Progenitor cell of endocrine pancreas (in vitro differentiated cells): ENCODE measurements at regions not wholly inside any gene's neighbourhood (a gene's known extent, or its start where the extent isn't known, plus 50 kb on each side); places are given as distances from the start of the nearest gene placed in this dataset.

Experiments
- DNase-seq: peaks from one replicate; pipeline ENCODE4 v3.0.0; 2021; ENCODE audit warnings: low spot score; ENCODE audit not compliant: unreplicated experiment
- H3K27ac Mint-ChIP-seq: 2 replicates; pipeline ENCODE4 v1.8.0; 2021; ENCODE audit warnings: mild to moderate bottlenecking, moderate library complexity, mixed read lengths
- H3K27me3 Mint-ChIP-seq: 2 replicates; pipeline ENCODE4 v1.8.0; 2021; ENCODE audit warnings: mixed read lengths
- H3K36me3 Mint-ChIP-seq: 2 replicates; pipeline ENCODE4 v1.8.0; 2022; ENCODE audit warnings: mixed read lengths; ENCODE audit not compliant: insufficient read depth
- H3K4me1 Mint-ChIP-seq: 2 replicates; pipeline ENCODE4 v1.8.0; 2021; ENCODE audit warnings: low read depth, mixed read lengths
- H3K4me3 Mint-ChIP-seq: 2 replicates; pipeline ENCODE4 v1.8.0; 2021; ENCODE audit warnings: low read depth, mild to moderate bottlenecking, moderate library complexity, mixed read lengths
- H3K9me3 Mint-ChIP-seq: 2 replicates; pipeline ENCODE4 v1.8.0; 2021; ENCODE audit warnings: low read depth, mixed read lengths
- TF ChIP-seq, protein P1 (sequence below): fragments of 200-600 bp; sonication (generic); IDR thresholded peaks from one replicate; pipeline ENCODE4 v1.5.0; 2021; ENCODE audit warnings: antibody characterized with exemption, mild to moderate bottlenecking; ENCODE audit not compliant: unreplicated experiment

DNA sequence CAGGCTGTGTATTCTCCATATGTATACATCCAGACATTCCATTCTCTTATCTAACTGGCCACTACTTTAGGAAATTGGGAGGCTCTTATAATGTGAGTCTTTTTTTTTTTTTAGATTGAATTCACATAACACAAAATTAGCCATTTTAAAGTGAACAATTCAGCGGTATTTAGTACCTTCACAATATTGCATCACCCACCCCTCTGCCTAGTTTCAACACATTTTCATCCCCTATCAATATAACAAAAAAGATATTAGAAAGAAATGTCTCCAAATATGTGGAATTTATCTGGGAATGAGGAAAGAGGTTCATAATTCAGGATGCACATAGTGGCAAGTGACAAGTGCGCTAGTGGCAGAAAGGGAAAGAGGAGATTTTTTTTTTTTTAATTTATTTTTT, 228.5 kb downstream of the ICE1 start:
- H3K27me3 Mint-ChIP-seq = no peaks in the 10 kb centered on the region
- H3K36me3 Mint-ChIP-seq = no peaks in the 10 kb centered on the region
- H3K4me1 Mint-ChIP-seq = no peaks in the 10 kb centered on the region
- H3K27ac Mint-ChIP-seq = no peak overlapping the region
- no peaks in the 10 kb centered on the region for H3K9me3 Mint-ChIP-seq
- no peak overlapping the region for H3K4me3 Mint-ChIP-seq
- TF ChIP-seq, protein P1, sequence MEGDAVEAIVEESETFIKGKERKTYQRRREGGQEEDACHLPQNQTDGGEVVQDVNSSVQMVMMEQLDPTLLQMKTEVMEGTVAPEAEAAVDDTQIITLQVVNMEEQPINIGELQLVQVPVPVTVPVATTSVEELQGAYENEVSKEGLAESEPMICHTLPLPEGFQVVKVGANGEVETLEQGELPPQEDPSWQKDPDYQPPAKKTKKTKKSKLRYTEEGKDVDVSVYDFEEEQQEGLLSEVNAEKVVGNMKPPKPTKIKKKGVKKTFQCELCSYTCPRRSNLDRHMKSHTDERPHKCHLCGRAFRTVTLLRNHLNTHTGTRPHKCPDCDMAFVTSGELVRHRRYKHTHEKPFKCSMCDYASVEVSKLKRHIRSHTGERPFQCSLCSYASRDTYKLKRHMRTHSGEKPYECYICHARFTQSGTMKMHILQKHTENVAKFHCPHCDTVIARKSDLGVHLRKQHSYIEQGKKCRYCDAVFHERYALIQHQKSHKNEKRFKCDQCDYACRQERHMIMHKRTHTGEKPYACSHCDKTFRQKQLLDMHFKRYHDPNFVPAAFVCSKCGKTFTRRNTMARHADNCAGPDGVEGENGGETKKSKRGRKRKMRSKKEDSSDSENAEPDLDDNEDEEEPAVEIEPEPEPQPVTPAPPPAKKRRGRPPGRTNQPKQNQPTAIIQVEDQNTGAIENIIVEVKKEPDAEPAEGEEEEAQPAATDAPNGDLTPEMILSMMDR = no peak
- DNase-seq = no peak

DNA sequence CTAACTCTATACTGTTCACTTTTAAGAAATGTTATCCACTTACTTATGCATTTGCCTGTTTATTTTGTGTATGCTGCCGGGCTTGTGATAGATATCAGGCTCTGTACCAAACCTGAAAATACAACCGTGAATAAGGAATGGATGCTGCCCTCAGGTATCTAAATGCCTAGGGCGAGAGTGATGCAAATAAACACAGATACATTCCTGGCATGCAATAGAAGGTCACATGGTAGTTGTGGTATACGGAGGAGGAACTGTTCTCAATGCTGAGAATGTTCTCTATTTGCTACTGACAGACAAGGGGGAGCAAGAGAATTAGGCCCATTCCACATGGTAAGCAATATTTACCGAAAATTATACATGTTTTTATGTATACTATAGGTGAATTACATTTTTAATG, 227.8 kb downstream of the ICE1 start:
- no peaks in the 10 kb centered on the region for H3K9me3 Mint-ChIP-seq
- no peaks in the 10 kb centered on the region for H3K27me3 Mint-ChIP-seq
- no peak for DNase-seq
- no peaks in the 10 kb centered on the region for H3K4me1 Mint-ChIP-seq
- H3K36me3 Mint-ChIP-seq = no peaks in the 10 kb centered on the region
- H3K4me3 Mint-ChIP-seq = no peak overlapping the region
- TF ChIP-seq, protein P1 = no peak
- no peak overlapping the region for H3K27ac Mint-ChIP-seq

DNA sequence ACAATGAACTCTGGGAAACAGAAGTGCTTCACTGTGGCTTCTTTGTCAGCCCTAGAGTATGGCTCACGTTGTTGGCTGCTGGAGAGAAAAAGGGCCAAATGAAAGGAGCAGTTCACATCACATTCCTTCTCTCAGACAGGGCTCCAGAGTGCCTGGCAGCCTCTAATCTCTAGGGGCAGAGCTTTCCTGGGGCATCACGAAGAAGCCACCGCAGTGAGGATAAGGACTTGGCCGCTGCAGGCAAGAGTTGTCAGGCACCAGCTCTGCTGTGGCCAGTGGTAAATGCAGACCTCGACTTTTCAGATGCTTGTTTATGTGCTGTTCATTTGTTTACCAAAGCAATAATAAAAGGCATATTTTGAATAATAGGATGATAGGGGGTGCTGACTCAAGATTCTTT, 227.2 kb downstream of the ICE1 start:
- no peak overlapping the region for H3K4me3 Mint-ChIP-seq
- H3K27me3 Mint-ChIP-seq = no peaks in the 10 kb centered on the region
- H3K36me3 Mint-ChIP-seq = no peaks in the 10 kb centered on the region
- DNase-seq = no peak
- H3K9me3 Mint-ChIP-seq = no peaks in the 10 kb centered on the region
- H3K27ac Mint-ChIP-seq = no peak overlapping the region
- H3K4me1 Mint-ChIP-seq = no peaks in the 10 kb centered on the region
- TF ChIP-seq, protein P1 = no peak

DNA sequence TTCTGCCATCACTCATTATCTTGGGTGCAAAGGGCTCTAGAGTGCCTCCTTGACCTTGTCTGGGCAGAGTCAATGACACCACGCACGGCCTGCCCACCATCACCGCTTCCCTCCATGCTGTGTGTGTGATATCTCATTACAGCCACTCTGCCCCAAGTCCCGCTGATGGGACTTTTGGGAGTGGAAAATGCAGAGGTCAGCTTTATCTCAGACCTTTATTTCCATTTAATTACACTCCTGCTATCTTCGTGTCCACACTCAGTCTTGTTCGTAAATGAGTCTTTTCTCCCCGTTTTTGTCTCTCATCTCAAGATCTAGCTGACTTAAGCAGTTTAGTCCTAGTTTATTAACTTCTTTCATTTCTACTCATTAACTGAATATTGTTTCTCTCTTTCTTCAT, 226.2 kb downstream of the ICE1 start:
- H3K4me1 Mint-ChIP-seq = no peaks in the 10 kb centered on the region
- H3K9me3 Mint-ChIP-seq = no peaks in the 10 kb centered on the region
- TF ChIP-seq, protein P1 = no peak
- no peak for DNase-seq
- H3K36me3 Mint-ChIP-seq = no peaks in the 10 kb centered on the region
- H3K27me3 Mint-ChIP-seq = no peaks in the 10 kb centered on the region
- no peak overlapping the region for H3K4me3 Mint-ChIP-seq
- H3K27ac Mint-ChIP-seq = no peak overlapping the region

DNA sequence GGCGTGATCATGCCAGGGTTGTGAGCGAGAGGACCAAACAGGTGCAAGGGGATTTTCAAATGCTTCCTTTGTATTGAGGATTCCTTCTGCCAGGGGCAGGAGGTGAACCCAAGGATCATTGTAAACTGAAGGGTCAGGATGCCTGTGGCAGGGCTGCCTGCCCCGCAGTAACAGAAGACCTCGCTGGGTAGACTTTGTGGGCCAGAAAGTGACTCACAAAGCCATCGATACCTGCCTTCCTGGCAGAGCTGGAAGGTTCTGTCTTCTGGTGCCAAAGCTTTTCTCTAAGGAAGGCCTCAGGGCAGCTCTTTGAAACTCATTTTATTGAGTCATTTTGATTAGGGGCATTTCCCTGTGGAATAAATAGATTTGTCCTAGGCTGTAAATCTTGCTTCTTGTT, 223.4 kb downstream of the ICE1 start:
- Mint-ChIP-seq H3K27ac (no peak overlapping the region), H3K9me3 (no peaks in the 10 kb centered on the region), H3K27me3 (peaks cover 5% of the 10 kb centered on the region), H3K4me1 (no peaks in the 10 kb centered on the region), H3K4me3 (no peak overlapping the region), H3K36me3 (no peaks in the 10 kb centered on the region)
- TF ChIP-seq, protein P1 = no peak
- no peak for DNase-seq

DNA sequence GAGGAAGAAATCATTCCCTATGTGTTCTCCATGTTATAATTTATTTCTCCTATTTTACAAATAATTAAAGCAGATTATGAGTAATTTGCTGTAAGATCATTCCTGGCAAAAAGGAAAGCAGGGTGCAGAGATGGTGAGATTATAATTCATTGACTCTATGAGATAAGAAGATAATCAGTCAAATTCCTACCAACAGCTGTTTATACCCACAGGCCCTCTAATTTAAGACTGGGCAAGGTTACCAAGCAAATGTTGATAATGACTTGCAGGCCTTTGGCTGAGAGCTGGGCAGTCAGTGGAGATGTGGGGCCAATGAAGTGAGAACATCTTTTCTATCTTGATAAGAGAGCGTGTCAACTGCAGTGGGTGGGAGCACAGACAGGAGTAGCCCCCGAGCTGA, 222.7 kb downstream of the ICE1 start:
- DNase-seq = no peak
- H3K27ac Mint-ChIP-seq = no peak overlapping the region
- peaks cover 5% of the 10 kb centered on the region for H3K27me3 Mint-ChIP-seq
- TF ChIP-seq, protein P1 = no peak
- H3K36me3 Mint-ChIP-seq = no peaks in the 10 kb centered on the region
- no peaks in the 10 kb centered on the region for H3K9me3 Mint-ChIP-seq
- H3K4me1 Mint-ChIP-seq = no peaks in the 10 kb centered on the region
- H3K4me3 Mint-ChIP-seq = no peak overlapping the region
